T-helper 17 cell (primary cell): ENCODE measurements at regions not wholly inside any gene's neighbourhood (a gene's known extent, or its start where the extent isn't known, plus 50 kb on each side); places are given as distances from the start of the nearest gene placed in this dataset.
"Not testable (repeated sequence)": the region's sequence is repeated elsewhere in the genome, so short reads cannot be mapped to it uniquely, and the experiment has no call there.

Experiments
- ATAC-seq: fragments of 150-1000 bp; cut with Tn5 transposase; 2 replicates; pipeline ENCODE4 v1.10.0; 2021; ENCODE audit warnings: mild to moderate bottlenecking, moderate library complexity
- DNase-seq, 3 donors: peaks; one replicate each; pipeline versions ENCODE4 v3.0.0 to v3.0.0-alpha.2; 2020 to 2021
- H3K9me3 ChIP-seq: one replicate; pipeline ENCODE4 v1.7.0; 2013; ENCODE audit warnings: low read length, mild to moderate bottlenecking; ENCODE audit not compliant: control insufficient read depth, poor library complexity, severe bottlenecking
- H3K27ac Mint-ChIP-seq: one replicate; pipeline ENCODE4 v1.8.0; 2022; ENCODE audit warnings: mild to moderate bottlenecking, moderate library complexity, mixed read lengths
- H3K27me3 Mint-ChIP-seq: one replicate; pipeline ENCODE4 v1.8.0; 2022; ENCODE audit warnings: mixed read lengths
- H3K36me3 Mint-ChIP-seq: one replicate; pipeline ENCODE4 v1.8.0; 2022; ENCODE audit warnings: low read depth, mixed read lengths
- H3K4me1 Mint-ChIP-seq: one replicate; pipeline ENCODE4 v1.8.0; 2022; ENCODE audit warnings: mild to moderate bottlenecking, mixed read lengths
- H3K4me3 Mint-ChIP-seq: one replicate; pipeline ENCODE4 v1.8.0; 2022; ENCODE audit warnings: mild to moderate bottlenecking, moderate library complexity, mixed read lengths

GRCh38 chr7:29690510-29690909 is 115.8 kb upstream of the WIPF3 start:
- ATAC-seq, result not testable (repeated sequence)

GRCh38 chr7:29696402-29696801 is 109.9 kb upstream of the WIPF3 start:
- ATAC-seq, H3K36me3 Mint-ChIP-seq, H3K27me3 Mint-ChIP-seq, H3K27ac Mint-ChIP-seq, H3K9me3 ChIP-seq, H3K4me1 Mint-ChIP-seq, H3K4me3 Mint-ChIP-seq, DNase-seq: not testable (repeated sequence)

More at GRCh38 chr7:29690510-29690909, 115.8 kb upstream of the WIPF3 start:
- not testable (repeated sequence) for H3K36me3 Mint-ChIP-seq, H3K9me3 ChIP-seq, DNase-seq, H3K4me3 Mint-ChIP-seq, H3K4me1 Mint-ChIP-seq, H3K27ac Mint-ChIP-seq
- H3K27me3 Mint-ChIP-seq, result peaks cover 21% of the 10 kb centered on the region

DNA sequence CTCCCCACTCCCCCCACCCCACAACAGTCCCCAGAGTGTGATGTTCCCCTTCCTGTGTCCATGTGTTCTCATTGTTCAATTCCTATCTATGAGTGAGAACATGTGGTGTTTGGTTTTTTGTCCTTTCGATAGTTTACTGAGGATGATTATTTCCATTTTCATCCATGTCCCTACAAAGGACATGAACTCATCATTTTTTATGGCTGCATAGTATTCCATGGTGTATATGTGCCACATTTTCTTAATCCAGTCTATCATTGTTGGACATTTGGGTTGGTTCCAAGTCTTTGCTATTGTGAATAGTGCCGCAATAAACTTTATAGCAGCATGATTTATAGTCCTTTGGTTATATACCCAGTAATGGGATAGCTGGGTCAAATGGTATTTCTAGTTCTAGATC is 106.6 kb upstream of the WIPF3 start:
- H3K4me1 Mint-ChIP-seq, H3K27ac Mint-ChIP-seq, H3K27me3 Mint-ChIP-seq, ATAC-seq, H3K4me3 Mint-ChIP-seq, H3K9me3 ChIP-seq, H3K36me3 Mint-ChIP-seq, DNase-seq: not testable (repeated sequence)

- H3K27ac Mint-ChIP-seq, H3K4me3 Mint-ChIP-seq, H3K27me3 Mint-ChIP-seq, H3K36me3 Mint-ChIP-seq, H3K9me3 ChIP-seq, DNase-seq, ATAC-seq, H3K4me1 Mint-ChIP-seq: not testable (repeated sequence)
Measured at GRCh38 chr7:29701540-29701939, 104.8 kb upstream of the WIPF3 start.

GRCh38 chr7:29703830-29704229 is 102.5 kb upstream of the WIPF3 start:
- H3K27me3 Mint-ChIP-seq, ATAC-seq, DNase-seq, H3K9me3 ChIP-seq, H3K36me3 Mint-ChIP-seq, H3K4me1 Mint-ChIP-seq, H3K4me3 Mint-ChIP-seq, H3K27ac Mint-ChIP-seq: not testable (repeated sequence)

DNA sequence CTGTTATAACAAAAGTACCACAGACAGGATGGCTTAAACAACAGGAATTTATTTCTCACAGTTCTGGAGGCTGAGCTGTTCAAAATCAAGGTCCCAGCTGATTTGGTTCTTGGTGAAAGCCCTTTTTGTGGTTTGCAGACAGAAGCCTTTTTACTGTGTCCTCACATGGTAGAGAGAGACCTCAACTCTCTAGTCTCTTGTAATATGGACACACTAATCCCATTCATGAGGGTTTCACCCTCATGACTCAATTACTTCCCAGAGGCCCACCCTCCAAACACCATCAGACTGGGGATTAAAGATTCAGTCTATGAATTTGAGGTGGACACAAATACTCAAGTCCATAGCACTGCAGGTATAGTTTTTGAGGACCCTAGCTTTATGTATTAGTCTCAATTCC is 97.3 kb upstream of the WIPF3 start:
- not testable (repeated sequence) for DNase-seq, H3K4me3 Mint-ChIP-seq, H3K27ac Mint-ChIP-seq, H3K4me1 Mint-ChIP-seq, ATAC-seq, H3K9me3 ChIP-seq, H3K36me3 Mint-ChIP-seq
- H3K27me3 Mint-ChIP-seq, result peaks cover 19% of the 10 kb centered on the region

DNA sequence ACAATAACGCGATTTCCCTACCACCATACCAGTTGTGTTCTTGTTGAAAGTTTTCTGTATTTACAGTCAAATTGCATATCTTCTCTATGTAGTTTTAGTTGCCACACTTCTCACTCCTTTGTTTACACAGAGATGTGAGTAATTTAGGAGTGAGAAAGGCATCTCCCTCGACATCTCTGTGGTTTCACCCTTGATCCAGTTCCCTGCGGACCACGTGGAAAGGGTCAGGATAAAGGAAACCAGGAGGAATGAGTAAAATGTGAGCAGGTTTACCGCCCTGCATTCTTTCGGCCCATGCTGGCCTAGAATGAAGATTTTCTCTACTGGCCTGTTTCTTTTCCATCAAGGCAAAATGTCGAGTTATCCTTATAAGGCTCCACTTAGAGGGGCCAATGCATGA is 83.2 kb upstream of the WIPF3 start:
- not testable (repeated sequence) for ATAC-seq, H3K27ac Mint-ChIP-seq, DNase-seq, H3K36me3 Mint-ChIP-seq, H3K9me3 ChIP-seq, H3K4me1 Mint-ChIP-seq, H3K4me3 Mint-ChIP-seq
- H3K27me3 Mint-ChIP-seq, result peaks cover 31% of the 10 kb centered on the region

DNA sequence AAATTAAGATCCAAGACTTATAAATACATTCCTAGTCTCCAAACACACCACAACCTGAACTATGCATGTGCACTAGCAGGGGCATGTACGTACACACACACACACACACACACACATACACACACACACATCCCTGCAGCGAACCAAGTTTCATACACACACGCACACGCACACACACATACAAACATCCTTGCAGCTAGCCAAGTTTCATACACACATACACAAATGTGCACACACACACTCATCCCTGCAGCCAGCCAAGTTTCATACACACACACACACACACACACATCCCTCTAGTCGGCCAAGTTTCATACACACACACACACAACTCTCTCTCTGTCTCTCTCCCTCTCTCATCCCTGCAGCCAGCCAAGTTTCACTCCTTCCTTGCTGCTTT is 82.7 kb upstream of the WIPF3 start:
- H3K4me1 Mint-ChIP-seq, result no peaks in the 10 kb centered on the region
- no peaks in the 10 kb centered on the region for H3K9me3 ChIP-seq
- ATAC-seq, result no peak
- H3K36me3 Mint-ChIP-seq, result peaks cover 2% of the 10 kb centered on the region
- no peak for DNase-seq
- no peak overlapping the region for H3K27ac Mint-ChIP-seq
- peaks cover 36% of the 10 kb centered on the region for H3K27me3 Mint-ChIP-seq
- H3K4me3 Mint-ChIP-seq, result no peak overlapping the region

DNA sequence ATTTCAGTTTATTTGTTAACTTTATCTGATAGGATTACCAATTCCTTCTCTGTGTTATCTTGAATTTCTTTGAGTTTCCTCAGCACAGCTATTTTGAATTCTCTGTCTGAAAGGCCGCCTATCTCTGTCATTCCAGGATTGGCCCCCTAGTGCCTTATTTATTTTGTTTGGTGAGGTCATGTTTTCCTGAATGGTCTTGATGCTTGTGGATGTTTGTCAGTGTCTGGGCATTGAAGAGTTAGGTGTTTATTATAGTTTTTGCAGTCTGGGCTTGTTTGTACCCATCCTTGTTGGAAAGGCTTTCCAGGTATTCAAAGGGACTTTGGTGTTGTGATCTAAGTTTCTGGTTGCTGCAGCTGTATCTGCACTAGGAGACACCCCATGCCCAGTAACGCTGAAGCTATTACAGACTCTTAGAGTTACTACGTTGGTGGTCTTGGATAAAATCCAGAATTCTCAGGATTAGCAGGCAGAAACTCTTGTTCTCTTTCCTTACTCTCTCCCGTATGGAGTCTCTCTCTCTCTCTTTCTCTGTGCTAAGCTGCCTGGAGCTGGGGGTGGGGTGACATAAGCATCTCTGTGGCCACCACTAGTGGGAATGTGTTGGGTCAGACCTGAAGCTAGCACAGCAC is 76.7 kb upstream of the WIPF3 start:
- peaks cover 43% of the 10 kb centered on the region for H3K27me3 Mint-ChIP-seq
- ATAC-seq, H3K4me1 Mint-ChIP-seq, H3K9me3 ChIP-seq, H3K27ac Mint-ChIP-seq, H3K36me3 Mint-ChIP-seq, DNase-seq, H3K4me3 Mint-ChIP-seq: not testable (repeated sequence)

GRCh38 chr7:29734246-29734731 is 72.0 kb upstream of the WIPF3 start:
- Mint-ChIP-seq H3K36me3 (no peaks in the 10 kb centered on the region), H3K27ac (no peak overlapping the region), H3K4me1 (no peaks in the 10 kb centered on the region), H3K27me3 (peaks cover 31% of the 10 kb centered on the region), H3K4me3 (no peak overlapping the region)
- ATAC-seq (no peak), DNase-seq (no peak)
- H3K9me3 ChIP-seq, result no peaks in the 10 kb centered on the region

- not testable (repeated sequence) for H3K36me3 Mint-ChIP-seq, H3K9me3 ChIP-seq, DNase-seq, H3K4me3 Mint-ChIP-seq, ATAC-seq, H3K4me1 Mint-ChIP-seq, H3K27ac Mint-ChIP-seq
- H3K27me3 Mint-ChIP-seq, result peaks cover 34% of the 10 kb centered on the region
Measured at GRCh38 chr7:29747645-29748245, 58.6 kb upstream of the WIPF3 start.

DNA sequence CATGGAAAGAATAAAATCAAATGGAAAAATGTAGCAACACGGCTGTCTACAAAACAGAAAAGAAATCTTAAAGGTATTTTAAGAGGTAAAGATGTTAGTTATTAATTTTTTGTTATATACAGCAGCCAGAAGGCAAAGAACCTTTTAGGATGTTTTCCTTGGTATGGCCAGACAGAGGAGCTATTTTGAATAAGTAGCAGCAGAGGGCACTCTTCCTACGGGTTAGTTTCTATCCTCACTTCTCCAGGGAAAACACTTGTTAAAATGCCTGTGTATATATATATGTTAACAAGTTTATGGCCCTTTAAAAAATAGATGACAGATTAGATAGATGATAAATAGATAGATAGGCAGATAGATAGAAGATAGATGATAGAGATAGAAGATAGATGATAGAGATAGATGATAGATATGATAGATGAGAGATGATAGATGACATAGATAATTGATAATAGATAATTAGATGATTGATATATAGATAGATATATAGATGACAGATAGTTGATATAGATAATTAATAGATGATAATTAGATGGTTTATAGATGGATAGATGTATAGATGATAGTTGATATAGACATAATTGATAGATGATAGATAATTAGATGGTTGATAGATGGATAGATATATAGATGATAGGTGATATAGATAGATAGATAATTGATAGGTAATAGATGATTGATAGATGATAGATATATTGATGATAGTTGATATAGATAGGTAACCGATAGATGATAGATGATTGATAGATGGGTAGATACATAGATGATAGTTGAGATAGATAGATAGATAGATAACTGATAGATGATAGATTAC is 57.8 kb upstream of the WIPF3 start:
- no peaks in the 10 kb centered on the region for H3K4me1 Mint-ChIP-seq
- H3K36me3 Mint-ChIP-seq, result no peaks in the 10 kb centered on the region

DNA sequence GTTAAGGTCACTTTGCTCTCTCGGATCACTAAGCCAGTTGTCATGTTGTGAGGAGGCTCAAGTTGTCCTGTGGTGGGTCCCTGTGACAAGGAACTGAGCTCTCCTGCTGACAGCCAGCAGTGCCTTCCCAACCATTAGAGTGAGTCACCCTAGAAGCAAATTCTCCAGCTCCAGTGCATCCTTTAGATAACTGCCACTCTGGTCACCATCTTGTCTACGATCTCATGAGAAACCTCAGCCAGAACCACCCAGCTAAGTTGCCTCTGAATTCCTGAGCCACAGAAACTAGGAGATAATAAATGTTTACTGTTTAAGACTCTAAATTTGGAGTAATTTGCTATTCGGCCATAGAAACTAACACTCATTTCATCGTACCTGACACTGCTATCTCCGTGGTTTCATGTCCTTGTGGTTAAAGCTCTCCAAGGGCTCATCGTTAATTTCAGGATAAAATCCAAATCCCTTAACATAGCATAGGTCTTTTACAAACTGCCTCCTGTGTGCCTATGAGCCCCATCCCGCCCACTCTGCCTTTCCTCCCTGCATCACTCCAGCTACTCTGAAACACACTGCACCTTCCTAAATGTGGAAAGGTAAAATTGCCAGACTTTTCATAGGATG is 56.5 kb upstream of the WIPF3 start:
- H3K4me3 Mint-ChIP-seq, result no peak overlapping the region
- H3K9me3 ChIP-seq, result no peaks in the 10 kb centered on the region
- no peak overlapping the region for H3K27ac Mint-ChIP-seq
- ATAC-seq (no peak), DNase-seq (no peak)
- no peaks in the 10 kb centered on the region for H3K36me3 Mint-ChIP-seq
- peaks cover 28% of the 10 kb centered on the region for H3K27me3 Mint-ChIP-seq
- H3K4me1 Mint-ChIP-seq, result no peaks in the 10 kb centered on the region

More for the DNA sequence above, 57.8 kb upstream of the WIPF3 start:
- Mint-ChIP-seq H3K27me3 (peaks cover 29% of the 10 kb centered on the region), H3K4me3 (no peak overlapping the region), H3K27ac (no peak overlapping the region)
- no peak for DNase-seq
- no peak for ATAC-seq
- no peaks in the 10 kb centered on the region for H3K9me3 ChIP-seq
